Suprapubic skin (tissue), 3 donors: ENCODE measurements at regions not wholly inside any gene's neighbourhood (a gene's known extent, or its start where the extent isn't known, plus 50 kb on each side); places are given as distances from the start of the nearest gene placed in this dataset.

ENCODE experiments used
- CTCF ChIP-seq, 2 donors: fragments of 200-600 bp in 1 of 2; fragments of 450-650 bp in 1 of 2; sonication (generic) in 1 of 2; IDR thresholded peaks; one replicate each; pipeline ENCODE4 v1.5.1; 2016 to 2019; ENCODE audit warnings: antibody characterized with exemption in 2 of 2, mild to moderate bottlenecking in 1 of 2, moderate library complexity in 1 of 2
- EP300 ChIP-seq: sonication (generic); formaldehyde crosslinking; IDR thresholded peaks from one replicate; pipeline ENCODE4 v1.6.1; 2017; ENCODE audit warnings: antibody characterized with exemption
- POLR2A ChIP-seq, 2 donors: fragments of 450-650 bp; IDR thresholded peaks; one replicate each; pipeline ENCODE4 v1.6.1; 2017; ENCODE audit warnings: antibody characterized with exemption in 2 of 2, mild to moderate bottlenecking in 2 of 2, moderate library complexity in 2 of 2

GRCh38 chr16:76194616-76195015 is 82.6 kb upstream of the CNTNAP4 start:
- no peak for TF ChIP-seq POLR2A (IDR thresholded peaks at IDR 0.05)
- no peak for TF ChIP-seq CTCF (IDR thresholded peaks at IDR 0.05)
- TF ChIP-seq EP300: no peak
